K562 (cell line): ENCODE measurements at regions not wholly inside any gene's neighbourhood (a gene's known extent, or its start where the extent isn't known, plus 50 kb on each side); places are given as distances from the start of the nearest gene placed in this dataset.

Source experiments
- ATAC-seq: fragments of 200-7000 bp; cut with Tn5 transposase; 3 replicates; pipeline ENCODE4 v1.9.1; 2020; ENCODE audit warnings: moderate library complexity
- BruUV-seq: library from RNA; stranded (reverse); fragments of 400-500 nt; replicated peaks from 2 replicates; lab custom pipeline; 2021; lab: Mats Ljungman, UMichigan
- CTCF ChIA-PET: fragments of 300-600 bp; formaldehyde crosslinking; extraction: SDS; loops from one replicate; lab custom pipeline; 2021; ENCODE audit warnings: low intra/inter-chr PET ratio; lab: Yijun Ruan, JAX
- POLR2A ChIA-PET: fragments of 300-600, 350-650 bp; sonication (Branson Sonifier 250); formaldehyde crosslinking; extraction: SDS; loops from one replicate; lab custom pipeline; 2021; ENCODE audit warnings: antibody characterized with exemption, inconsistent platforms; lab: Yijun Ruan, JAX
- DNase-seq, 4 experiments: peaks; one replicate each; pipeline versions ENCODE4 v3.0.0 to v3.0.0-alpha.2; 2011 to 2018; ENCODE audit warnings: low spot score in 3 of 4, mixed read lengths in 3 of 4; ENCODE audit errors: extremely low read depth in 1 of 4
- FAIRE-seq: peaks from 2 replicates; lab custom pipeline; 2011; peaks lifted over from hg19 to GRCh38; lab: Jason Lieb, UNC
- H2AFZ ChIP-seq: 2 replicates; pipeline ENCODE4 v1.6.0; 2011; ENCODE audit warnings: low read depth, low read length, control low read depth, inconsistent platforms
- H3K27ac ChIP-seq: fragments of 200-600 bp; 3 replicates; pipeline ENCODE4 v1.8.0; 2011; ENCODE audit warnings: low read depth, mild to moderate bottlenecking, control low read depth, inconsistent platforms, low read length, moderate library complexity, mixed read lengths; ENCODE audit errors: extremely low read depth
- H3K27me3 ChIP-seq, 2 experiments: fragments of 300-600 bp in 1 of 2; 2 replicates in 1 of 2; 3 replicates in 1 of 2; pipeline versions ENCODE4 v1.6.0 to v1.8.0; 2011; ENCODE audit warnings: inconsistent platforms in 2 of 2, low read length in 2 of 2, mild to moderate bottlenecking in 1 of 2, mixed read lengths in 1 of 2, moderate library complexity in 1 of 2; ENCODE audit not compliant: control insufficient read depth in 2 of 2, insufficient read depth in 2 of 2
- H3K36me3 ChIP-seq: fragments of 300-600 bp; 3 replicates; pipeline ENCODE4 v1.8.0; 2011; ENCODE audit warnings: mild to moderate bottlenecking, low read length, inconsistent platforms; ENCODE audit not compliant: control insufficient read depth, insufficient read depth
- H3K4me1 ChIP-seq, 2 experiments: fragments of 200-600 bp in 1 of 2; replicated peaks in 1 of 2; 2 replicates in 1 of 2; 3 replicates in 1 of 2; pipeline versions ENCODE4 v1.5.1 to v1.8.0; 2011; ENCODE audit warnings: inconsistent platforms in 2 of 2, low read length in 2 of 2, mild to moderate bottlenecking in 1 of 2, mixed read lengths in 1 of 2, moderate library complexity in 1 of 2; ENCODE audit not compliant: control insufficient read depth in 2 of 2, insufficient read depth in 2 of 2
- H3K4me2 ChIP-seq: 2 replicates; pipeline ENCODE4 v1.6.1; 2011; ENCODE audit warnings: low read length, control low read depth, inconsistent platforms, mixed read lengths; ENCODE audit not compliant: insufficient read depth
- H3K4me3 ChIP-seq: fragments of 200-600 bp; sonication (generic), shearing (Covaris generic); 2 replicates; pipeline ENCODE4 v1.5.1; 2016; ENCODE audit warnings: control low read depth, inconsistent platforms
- H3K79me2 ChIP-seq: fragments of 200-600 bp; 3 replicates; pipeline ENCODE4 v1.8.0; 2011; ENCODE audit warnings: low read length, inconsistent platforms; ENCODE audit not compliant: control insufficient read depth, insufficient read depth
- H3K9ac ChIP-seq, 2 experiments: 2 replicates each; pipeline versions ENCODE4 v1.6.0 to v1.6.1; 2011; ENCODE audit warnings: low read depth in 2 of 2, low read length in 2 of 2, control low read depth in 1 of 2, inconsistent platforms in 1 of 2, mild to moderate bottlenecking in 1 of 2, mixed read lengths in 1 of 2; ENCODE audit not compliant: insufficient read depth in 1 of 2
- H3K9me1 ChIP-seq: one replicate; pipeline ENCODE4 v1.6.0; 2011; ENCODE audit warnings: inconsistent platforms, mild to moderate bottlenecking, low read length, moderate library complexity; ENCODE audit not compliant: control insufficient read depth, insufficient read depth
- H3K9me3 ChIP-seq: replicated peaks from 2 replicates; pipeline ENCODE4 v1.5.1; 2011; ENCODE audit warnings: low read depth, low read length, inconsistent platforms; ENCODE audit not compliant: control insufficient read depth, insufficient read depth
- H4K20me1 ChIP-seq: replicated peaks from 2 replicates; pipeline ENCODE4 v1.6.1; 2011; ENCODE audit warnings: low read length, inconsistent platforms, mixed read lengths; ENCODE audit not compliant: control insufficient read depth, insufficient read depth
- BDP1 ChIP-seq: IDR thresholded peaks from 3 replicates; pipeline ENCODE4 v1.6.1; 2011; ENCODE audit not compliant: insufficient read length, insufficient read depth
- LCOR ChIP-seq: sonication (generic); formaldehyde crosslinking; IDR thresholded peaks from 2 replicates; pipeline ENCODE4 v1.8.0; 2022; ENCODE audit warnings: mild to moderate bottlenecking, missing genetic modification reagents
- MAZ ChIP-seq, 2 experiments: fragments of 450-650 bp in 1 of 2; sonication (generic) in 1 of 2; formaldehyde crosslinking; IDR thresholded peaks in 1 of 2; conservative IDR thresholded peaks in 1 of 2; 2 replicates each; pipeline versions ENCODE4 v1.4.0 to v1.5.0; 2020; ENCODE audit warnings: mild to moderate bottlenecking in 1 of 2, missing genetic modification reagents in 1 of 2
- PBX2 ChIP-seq, 2 experiments: IDR thresholded peaks in 1 of 2; conservative IDR thresholded peaks in 1 of 2; 2 replicates each; pipeline ENCODE4 v1.6.1; 2016; ENCODE audit warnings: low read depth in 2 of 2, mild to moderate bottlenecking in 1 of 2, missing compliant biosample characterization in 1 of 2, missing genetic modification characterization in 1 of 2, moderate library complexity in 1 of 2
- RBM22 ChIP-seq: fragments of 200-400 bp; formaldehyde crosslinking; IDR thresholded peaks from 2 replicates; pipeline ENCODE4 v1.6.1; 2018; ENCODE audit warnings: low read length, low read depth; ENCODE audit not compliant: poor library complexity, severe bottlenecking
- RFX1 ChIP-seq: fragments of 450-650 bp; IDR thresholded peaks from 2 replicates; pipeline ENCODE4 v1.6.1; 2016; ENCODE audit warnings: mild to moderate bottlenecking, moderate library complexity
- ZC3H11A ChIP-seq: IDR thresholded peaks from 2 replicates; pipeline ENCODE4 v1.6.1; 2012; ENCODE audit warnings: low read depth, low read length, improper control_type of control experiment
- ZNF717 ChIP-seq: fragments of 250-450 bp; sonication (Bioruptor Pico); IDR thresholded peaks from 2 replicates; pipeline ENCODE4 v1.5.0; 2021
- WGBS: fragments of 100-300 bp; shearing (Covaris generic); methylation state at CpG from one replicate; pipeline ENCODE4 v1.1.6; 2016; ENCODE audit warnings: low coverage, mixed read lengths; ENCODE audit not compliant: insufficient coverage; ENCODE audit errors: missing lambda C conversion rate; 5-methylcytosine and 5-hydroxymethylcytosine counted together
- in situ Hi-C: fragments of 300-500 bp; cut with MboI; formaldehyde crosslinking; loops from 4 replicates; pipeline ENCODE4 v1.15.0; 2018; ENCODE audit warnings: inconsistent platforms, mixed read lengths
- intact Hi-C: fragments of 100-400 bp; cut with micrococcal nuclease; formaldehyde crosslinking; loops from 2 replicates; pipeline ENCODE4 v1.14.2; 2022
- TF ChIP-seq, protein P1 (sequence below): fragments of 450-650 bp; IDR thresholded peaks from 2 replicates; pipeline ENCODE4 v1.6.1; 2016
- TF ChIP-seq, protein P2 (sequence below): fragments of 250-450 bp; sonication (Bioruptor Pico); IDR thresholded peaks from 2 replicates; pipeline ENCODE4 v1.6.1; 2021; ENCODE audit warnings: mild to moderate bottlenecking
- TF ChIP-seq, protein P3 (sequence below): sonication (generic); formaldehyde crosslinking; IDR thresholded peaks from 2 replicates; pipeline ENCODE4 v1.8.0; 2022; ENCODE audit warnings: missing genetic modification reagents, mild to moderate bottlenecking, moderate library complexity, borderline replicate concordance

DNA sequence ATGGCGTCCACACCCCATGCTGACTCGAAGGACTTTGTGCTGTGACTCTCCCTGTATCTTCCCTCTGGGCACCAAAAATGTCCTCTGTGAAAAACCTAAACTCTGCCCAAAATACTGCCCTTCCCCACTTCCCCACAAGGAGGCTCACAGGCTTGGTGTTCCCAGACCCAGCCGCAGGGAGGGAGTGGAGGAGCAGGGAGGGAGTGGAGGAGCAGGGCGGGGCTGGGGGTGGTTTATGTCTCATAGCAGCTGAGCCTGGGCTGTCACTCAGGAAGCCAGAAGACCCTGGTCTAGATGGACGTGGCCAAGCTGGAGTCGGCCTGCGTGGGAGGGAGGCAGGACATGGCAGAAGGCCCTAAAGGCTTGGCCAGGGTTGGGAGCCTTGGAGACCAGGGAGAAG, 461.7 kb downstream of the PTPRU start:
- intact Hi-C loops: loop anchor here (10.0 kb wide), 1 partner anchor 1007 kb away; no protein-coding TSS in a partner anchor
- Histone ChIP-seq H2AFZ (no peak overlapping the region), H3K27me3 (peaks cover 0 to 25% of the 10 kb centered on the region in 2 experiments; a peak in 2 of 5 replicates), H3K9ac (no peak overlapping the region), H3K27ac (no peak overlapping the region), H4K20me1 (peaks cover 6% of the 10 kb centered on the region; the same call in 1 of the 2 replicates), H3K9me1 (no peaks in the 10 kb centered on the region), H3K4me3 (no peak overlapping the region), H3K36me3 (no peaks in the 10 kb centered on the region), H3K9me3 (no peaks in the 10 kb centered on the region), H3K79me2 (no peaks in the 10 kb centered on the region), H3K4me1 (no peaks in the 10 kb centered on the region), H3K4me2 (no peak overlapping the region)
- ChIA-PET CTCF (interaction anchor here (0.6 to 1.1 kb wide), 3 partner anchors 416 to 1010 kb away, joined by 3 to 5 read pairs (median 5); no protein-coding TSS in a partner anchor), POLR2A (interaction anchor here (1.2 kb wide), 1 partner anchor 10 kb away, joined by 4 read pairs; no protein-coding TSS in a partner anchor)
- 0% methylated on average over 5 of the region's 7 CpGs for WGBS
- BruUV-seq: no TSS peak
- DNase-seq: peak; percentile 69 to 75 (median 72)
- FAIRE-seq: peak; percentile 89
- in situ Hi-C loops: no loop called here
- peak; percentile 99 for ATAC-seq
- TF ChIP-seq RBM22: no peak
- no peak for TF ChIP-seq BDP1
- TF ChIP-seq PBX2 (CRISPR knock-in tag; IDR thresholded peaks at IDR 0.05; ENCODE audit: low read depth): peak; percentile 51; the same call in 1 of the 2 replicates
- peak; percentile 60 for TF ChIP-seq PBX2 (tag; conservative IDR thresholded peaks at IDR 0.05; ENCODE audit: low read depth)
- TF ChIP-seq, protein P1, sequence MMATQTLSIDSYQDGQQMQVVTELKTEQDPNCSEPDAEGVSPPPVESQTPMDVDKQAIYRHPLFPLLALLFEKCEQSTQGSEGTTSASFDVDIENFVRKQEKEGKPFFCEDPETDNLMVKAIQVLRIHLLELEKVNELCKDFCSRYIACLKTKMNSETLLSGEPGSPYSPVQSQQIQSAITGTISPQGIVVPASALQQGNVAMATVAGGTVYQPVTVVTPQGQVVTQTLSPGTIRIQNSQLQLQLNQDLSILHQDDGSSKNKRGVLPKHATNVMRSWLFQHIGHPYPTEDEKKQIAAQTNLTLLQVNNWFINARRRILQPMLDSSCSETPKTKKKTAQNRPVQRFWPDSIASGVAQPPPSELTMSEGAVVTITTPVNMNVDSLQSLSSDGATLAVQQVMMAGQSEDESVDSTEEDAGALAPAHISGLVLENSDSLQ: peak; percentile 96
- TF ChIP-seq RFX1: 0 out of 2 replicates have a peak, but pooled peaks have one; percentile 23
- TF ChIP-seq ZC3H11A: no peak
- TF ChIP-seq, protein P2, sequence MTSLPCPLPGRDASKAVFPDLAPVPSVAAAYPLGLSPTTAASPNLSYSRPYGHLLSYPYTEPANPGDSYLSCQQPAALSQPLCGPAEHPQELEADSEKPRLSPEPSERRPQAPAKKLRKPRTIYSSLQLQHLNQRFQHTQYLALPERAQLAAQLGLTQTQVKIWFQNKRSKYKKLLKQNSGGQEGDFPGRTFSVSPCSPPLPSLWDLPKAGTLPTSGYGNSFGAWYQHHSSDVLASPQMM (CRISPR knock-in tag): no peak
- TF ChIP-seq, protein P3, sequence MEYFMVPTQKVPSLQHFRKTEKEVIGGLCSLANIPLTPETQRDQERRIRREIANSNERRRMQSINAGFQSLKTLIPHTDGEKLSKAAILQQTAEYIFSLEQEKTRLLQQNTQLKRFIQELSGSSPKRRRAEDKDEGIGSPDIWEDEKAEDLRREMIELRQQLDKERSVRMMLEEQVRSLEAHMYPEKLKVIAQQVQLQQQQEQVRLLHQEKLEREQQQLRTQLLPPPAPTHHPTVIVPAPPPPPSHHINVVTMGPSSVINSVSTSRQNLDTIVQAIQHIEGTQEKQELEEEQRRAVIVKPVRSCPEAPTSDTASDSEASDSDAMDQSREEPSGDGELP (CRISPR knock-in tag): peak; percentile 67; the same call in 1 of the 2 replicates
- no peak for TF ChIP-seq ZNF717
- peak; percentile 79 to 94 for TF ChIP-seq MAZ (CRISPR knock-in tag; conservative IDR thresholded peaks at IDR 0.05 in 1 of 2, IDR thresholded peaks at IDR 0.05 in 1 of 2)
- TF ChIP-seq LCOR (CRISPR knock-in tag): 0 out of 2 replicates have a peak, but pooled peaks have one; percentile 25
